ENCODE measurements at regions not wholly inside any gene's neighbourhood (a gene's known extent, or its start where the extent isn't known, plus 50 kb on each side); places are given as distances from the start of the nearest gene placed in this dataset.
A peak's percentile ranks its signal among the peaks of the same experiment; 100 is the strongest.

- Histone ChIP-seq H3K27me3 (ENCODE audit: insufficient read depth, low read length) (no peaks in the 10 kb centered on the region), H3K4me2 (ENCODE audit: low read length) (no peak overlapping the region), H3K27ac (ENCODE audit: low read depth, low read length) (no peak overlapping the region), H3K4me1 (ENCODE audit: insufficient read depth, low read length) (peaks cover 26% of the 10 kb centered on the region), H3K9me3 (ENCODE audit: insufficient read depth, low read depth, low read length) (no peaks in the 10 kb centered on the region), H4K20me1 (ENCODE audit: insufficient read depth, low read length) (no peaks in the 10 kb centered on the region), H3K9ac (ENCODE audit: low read length) (no peak overlapping the region), H3K36me3 (ENCODE audit: insufficient read depth, low read length) (no peaks in the 10 kb centered on the region), H3K4me3 (ENCODE audit: insufficient read depth, low read depth, low read length) (no peak overlapping the region), H2AFZ (ENCODE audit: low read depth, low read length) (no peak overlapping the region), H3K79me2 (ENCODE audit: insufficient read depth, low read length) (no peaks in the 10 kb centered on the region)
- DNase-seq (ENCODE audit: low read depth): no peak
- no peak for TF ChIP-seq CTCF (IDR thresholded peaks at IDR 0.05; ENCODE audit: insufficient read depth, low read depth, low read length)
- TF ChIP-seq EZH2 (IDR thresholded peaks at IDR 0.05; ENCODE audit: insufficient read depth, low read length): no peak
- Mint-ChIP-seq H3K27me3 (ENCODE audit: low read depth, unreplicated experiment) (no peaks in the 10 kb centered on the region), H3K4me1 (ENCODE audit: low read depth, unreplicated experiment) (peaks cover 32% of the 10 kb centered on the region), H3K27ac (ENCODE audit: unreplicated experiment) (no peak overlapping the region), H3K9me3 (ENCODE audit: unreplicated experiment) (peaks cover 7% of the 10 kb centered on the region), H3K4me3 (ENCODE audit: unreplicated experiment) (no peak overlapping the region), H3K36me3 (ENCODE audit: low read depth, unreplicated experiment) (no peaks in the 10 kb centered on the region)
- FAIRE-seq: no peak
These were observed 543.9 kb upstream of the JARID2 start for GRCh38 chr6:14701946-14702345.

- Histone ChIP-seq H3K27ac (ENCODE audit: low read depth, low read length) (no peak overlapping the region), H3K9ac (ENCODE audit: low read length) (no peak overlapping the region), H3K4me2 (ENCODE audit: low read length) (no peak overlapping the region), H4K20me1 (ENCODE audit: insufficient read depth, low read length) (no peaks in the 10 kb centered on the region), H3K4me3 (ENCODE audit: insufficient read depth, low read depth, low read length) (no peak overlapping the region), H3K36me3 (ENCODE audit: insufficient read depth, low read length) (no peaks in the 10 kb centered on the region), H3K79me2 (ENCODE audit: insufficient read depth, low read length) (no peaks in the 10 kb centered on the region), H3K4me1 (ENCODE audit: insufficient read depth, low read length) (peaks cover 33% of the 10 kb centered on the region), H3K9me3 (ENCODE audit: insufficient read depth, low read depth, low read length) (no peaks in the 10 kb centered on the region), H2AFZ (ENCODE audit: low read depth, low read length) (no peak overlapping the region), H3K27me3 (ENCODE audit: insufficient read depth, low read length) (no peaks in the 10 kb centered on the region)
- DNase-seq (ENCODE audit: low read depth) (no peak), FAIRE-seq (no peak)
- H3K4me3 Mint-ChIP-seq (ENCODE audit: unreplicated experiment): no peak overlapping the region
- peaks cover 39% of the 10 kb centered on the region for H3K4me1 Mint-ChIP-seq (ENCODE audit: low read depth, unreplicated experiment)
- H3K27ac Mint-ChIP-seq (ENCODE audit: unreplicated experiment): no peak overlapping the region
- H3K27me3 Mint-ChIP-seq (ENCODE audit: low read depth, unreplicated experiment): no peaks in the 10 kb centered on the region
- H3K36me3 Mint-ChIP-seq (ENCODE audit: low read depth, unreplicated experiment): no peaks in the 10 kb centered on the region
- peaks cover 7% of the 10 kb centered on the region for H3K9me3 Mint-ChIP-seq (ENCODE audit: unreplicated experiment)
- no peak for TF ChIP-seq EZH2 (IDR thresholded peaks at IDR 0.05; ENCODE audit: insufficient read depth, low read length)
- no peak for TF ChIP-seq CTCF (IDR thresholded peaks at IDR 0.05; ENCODE audit: insufficient read depth, low read depth, low read length)
These were observed 543.2 kb upstream of the JARID2 start for GRCh38 chr6:14702678-14703077.

GRCh38 chr6:14703586-14703985 lies 542.3 kb upstream of the JARID2 start:
- Mint-ChIP-seq H3K36me3 (ENCODE audit: low read depth, unreplicated experiment) (no peaks in the 10 kb centered on the region), H3K27me3 (ENCODE audit: low read depth, unreplicated experiment) (no peaks in the 10 kb centered on the region), H3K27ac (ENCODE audit: unreplicated experiment) (no peak overlapping the region), H3K4me1 (ENCODE audit: low read depth, unreplicated experiment) (peaks cover 44% of the 10 kb centered on the region), H3K9me3 (ENCODE audit: unreplicated experiment) (peaks cover 7% of the 10 kb centered on the region), H3K4me3 (ENCODE audit: unreplicated experiment) (no peak overlapping the region)
- H3K36me3 ChIP-seq (ENCODE audit: insufficient read depth, low read length): no peaks in the 10 kb centered on the region
- peaks cover 33% of the 10 kb centered on the region for H3K4me1 ChIP-seq (ENCODE audit: insufficient read depth, low read length)
- no peaks in the 10 kb centered on the region for H4K20me1 ChIP-seq (ENCODE audit: insufficient read depth, low read length)
- H3K79me2 ChIP-seq (ENCODE audit: insufficient read depth, low read length): no peaks in the 10 kb centered on the region
- peak overlapping the region; percentile 68 for H3K27ac ChIP-seq (ENCODE audit: low read depth, low read length)
- no peaks in the 10 kb centered on the region for H3K9me3 ChIP-seq (ENCODE audit: insufficient read depth, low read depth, low read length)
- TF ChIP-seq EZH2 (IDR thresholded peaks at IDR 0.05; ENCODE audit: insufficient read depth, low read length) (no peak), CTCF (IDR thresholded peaks at IDR 0.05; ENCODE audit: insufficient read depth, low read depth, low read length) (no peak)
- peak overlapping the region; percentile 66 for H3K9ac ChIP-seq (ENCODE audit: low read length)
- H3K27me3 ChIP-seq (ENCODE audit: insufficient read depth, low read length): no peaks in the 10 kb centered on the region
- FAIRE-seq: no peak
- DNase-seq (ENCODE audit: low read depth): peak; percentile 95
- H3K4me2 ChIP-seq (ENCODE audit: low read length): peak overlapping the region; percentile 32
- H2AFZ ChIP-seq (ENCODE audit: low read depth, low read length): no peak overlapping the region
- H3K4me3 ChIP-seq (ENCODE audit: insufficient read depth, low read depth, low read length): no peak overlapping the region
